ENCODE measurements at regions not wholly inside any gene's neighbourhood (a gene's known extent, or its start where the extent isn't known, plus 50 kb on each side); places are given as distances from the start of the nearest gene placed in this dataset.

DNA sequence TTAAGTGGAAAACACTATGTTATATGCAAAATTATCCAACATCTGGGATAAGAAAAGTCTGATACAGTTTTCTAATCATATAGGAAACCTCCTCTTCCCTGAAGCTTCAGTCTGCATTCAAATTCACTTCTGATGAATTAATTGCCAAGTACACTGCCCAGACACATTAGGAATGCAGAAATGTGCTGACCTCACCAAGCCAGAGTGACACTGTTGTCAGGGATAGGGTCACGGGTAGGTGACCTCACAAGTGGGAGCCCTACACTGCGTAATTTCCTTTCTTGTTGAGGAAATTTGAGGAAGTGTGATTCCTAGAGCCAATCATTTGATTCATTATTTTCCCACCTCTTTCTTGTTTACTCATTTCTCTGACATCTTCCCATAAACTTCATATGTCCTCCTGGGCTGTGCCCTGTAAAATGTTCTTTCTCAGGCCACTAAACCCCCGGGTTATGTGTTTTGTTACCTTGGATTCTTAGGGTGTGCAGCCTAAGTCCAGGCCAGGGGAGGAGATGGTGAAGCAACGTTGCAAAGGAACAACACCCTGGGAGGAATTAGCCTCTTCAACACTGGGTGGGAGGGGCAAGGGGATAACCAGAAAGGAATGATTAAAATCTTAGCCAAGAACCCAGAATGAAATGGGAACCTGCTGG lies 411.9 kb downstream of the MTRR start:
- no peak for TF ChIP-seq REST (IDR thresholded peaks at IDR 0.05; ENCODE audit: insufficient read depth in 1 of 2, low read depth in 2 of 2, low read length in 2 of 2)
- TF ChIP-seq FOXP2 (optimal IDR thresholded peaks at IDR 0.05; ENCODE audit: borderline replicate concordance, extremely low read depth, extremely low read length, insufficient read depth): no peak
- no peak for TF ChIP-seq TAF1 (IDR thresholded peaks at IDR 0.05; ENCODE audit: borderline replicate concordance, insufficient read depth, low read length)

Measured in PFSK-1 (cell line).